GM21423 (cell line): ENCODE measurements at regions not wholly inside any gene's neighbourhood (a gene's known extent, or its start where the extent isn't known, plus 50 kb on each side); places are given as distances from the start of the nearest gene placed in this dataset.
A peak's percentile ranks its signal among the peaks of the same experiment; 100 is the strongest.

Experiments used
- ATAC-seq: cut with Tn5 transposase; IDR thresholded peaks from one replicate; pipeline ENCODE4 v1.9.1; 2021; ENCODE audit warnings: mild to moderate bottlenecking, moderate library complexity; ENCODE audit not compliant: unreplicated experiment

- no peak for ATAC-seq
These were observed 289.2 kb upstream of the PTGER4 start for GRCh38 chr5:40390281-40391149.

GRCh38 chr5:40389591-40389990 is 290.1 kb upstream of the PTGER4 start:
- ATAC-seq, result no peak

GRCh38 chr5:40386289-40386688 is 293.4 kb upstream of the PTGER4 start:
- peak; percentile 82 for ATAC-seq

- no peak for ATAC-seq
These were observed 294.2 kb upstream of the PTGER4 start for GRCh38 chr5:40385544-40385943.

GRCh38 chr5:40384782-40385390 is 294.8 kb upstream of the PTGER4 start:
- ATAC-seq, result no peak

- peak; percentile 17 for ATAC-seq
These were observed 295.7 kb upstream of the PTGER4 start for GRCh38 chr5:40383749-40384651.

- ATAC-seq, result no peak
These were observed 297.9 kb upstream of the PTGER4 start for GRCh38 chr5:40381676-40382363.

- no peak for ATAC-seq
These were observed 298.7 kb upstream of the PTGER4 start for GRCh38 chr5:40381016-40381415.

GRCh38 chr5:40378396-40379177 is 301.1 kb upstream of the PTGER4 start:
- ATAC-seq, result peak; percentile 77

GRCh38 chr5:40376566-40376965 is 303.1 kb upstream of the PTGER4 start:
- peak; percentile 40 for ATAC-seq

GRCh38 chr5:40374853-40375252 is 304.9 kb upstream of the PTGER4 start:
- ATAC-seq, result no peak

GRCh38 chr5:40368200-40368599 is 311.5 kb upstream of the PTGER4 start:
- no peak for ATAC-seq

GRCh38 chr5:40367255-40367654 is 312.5 kb upstream of the PTGER4 start:
- no peak for ATAC-seq

- no peak for ATAC-seq
These were observed 314.1 kb upstream of the PTGER4 start for GRCh38 chr5:40365342-40366330.

GRCh38 chr5:40364441-40364840 is 315.3 kb upstream of the PTGER4 start:
- ATAC-seq, result no peak

- no peak for ATAC-seq
These were observed 318.3 kb upstream of the PTGER4 start for GRCh38 chr5:40361378-40361777.

- no peak for ATAC-seq
These were observed 319.0 kb upstream of the PTGER4 start for GRCh38 chr5:40360685-40361084.

- no peak for ATAC-seq
These were observed 319.9 kb upstream of the PTGER4 start for GRCh38 chr5:40359832-40360231.

GRCh38 chr5:40359093-40359492 is 320.6 kb upstream of the PTGER4 start:
- ATAC-seq, result no peak
